ENCODE measurements at regions not wholly inside any gene's neighbourhood (a gene's known extent, or its start where the extent isn't known, plus 50 kb on each side); places are given as distances from the start of the nearest gene placed in this dataset.

GRCh38 chr13:73720216-73720840 lies 413.9 kb downstream of the KLF12 start:
- peak; percentile 71 for DNase-seq (ENCODE audit: low read depth)
- TF ChIP-seq CTCF (IDR thresholded peaks at IDR 0.05; ENCODE audit: insufficient read depth, low read length, severe bottlenecking), result no peak

GRCh38 chr13:73718246-73718645 lies 416.0 kb downstream of the KLF12 start:
- Histone ChIP-seq H3K27me3 (ENCODE audit: control insufficient read depth, insufficient read depth, low read length) (no peaks in the 10 kb centered on the region), H3K36me3 (ENCODE audit: control insufficient read depth, insufficient read depth, low read length) (peaks cover 3% of the 10 kb centered on the region), H3K4me3 (ENCODE audit: low read depth, low read length) (no peak overlapping the region)
- TF ChIP-seq CTCF (IDR thresholded peaks at IDR 0.05; ENCODE audit: insufficient read depth, low read length, severe bottlenecking), result no peak
- FAIRE-seq, result no peak
- no peak for DNase-seq (ENCODE audit: low read depth)

More at GRCh38 chr13:73720216-73720840, 413.9 kb downstream of the KLF12 start:
- no peaks in the 10 kb centered on the region for H3K27me3 ChIP-seq (ENCODE audit: control insufficient read depth, insufficient read depth, low read length)
- H3K36me3 ChIP-seq (ENCODE audit: control insufficient read depth, insufficient read depth, low read length), result no peaks in the 10 kb centered on the region
- no peak overlapping the region for H3K4me3 ChIP-seq (ENCODE audit: low read depth, low read length)
- no peak for FAIRE-seq

DNA sequence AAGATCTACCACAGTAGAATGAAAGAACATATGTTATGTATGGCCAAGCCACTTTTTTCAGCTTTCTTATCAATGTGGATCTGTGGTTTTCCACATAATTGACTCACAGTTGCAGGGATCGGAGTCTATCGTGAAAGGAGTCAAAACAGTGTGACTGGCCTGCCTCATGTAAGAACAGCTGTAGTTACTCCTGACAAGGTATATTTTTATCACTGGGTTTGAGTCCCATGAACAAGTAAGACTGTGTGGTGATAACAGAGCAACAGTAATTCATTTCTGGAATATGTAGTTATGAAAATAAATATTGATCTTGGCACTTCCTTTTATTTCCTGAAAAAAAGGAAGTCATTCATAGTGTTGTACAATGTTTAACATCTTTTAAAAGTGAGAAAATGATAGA lies 416.6 kb downstream of the KLF12 start:
- FAIRE-seq (no peak), DNase-seq (ENCODE audit: low read depth) (peak; percentile 73)
- no peak overlapping the region for H3K4me3 ChIP-seq (ENCODE audit: low read depth, low read length)
- H3K27me3 ChIP-seq (ENCODE audit: control insufficient read depth, insufficient read depth, low read length), result no peaks in the 10 kb centered on the region
- peaks cover 3% of the 10 kb centered on the region for H3K36me3 ChIP-seq (ENCODE audit: control insufficient read depth, insufficient read depth, low read length)
- no peak for TF ChIP-seq CTCF (IDR thresholded peaks at IDR 0.05; ENCODE audit: insufficient read depth, low read length, severe bottlenecking)

DNA sequence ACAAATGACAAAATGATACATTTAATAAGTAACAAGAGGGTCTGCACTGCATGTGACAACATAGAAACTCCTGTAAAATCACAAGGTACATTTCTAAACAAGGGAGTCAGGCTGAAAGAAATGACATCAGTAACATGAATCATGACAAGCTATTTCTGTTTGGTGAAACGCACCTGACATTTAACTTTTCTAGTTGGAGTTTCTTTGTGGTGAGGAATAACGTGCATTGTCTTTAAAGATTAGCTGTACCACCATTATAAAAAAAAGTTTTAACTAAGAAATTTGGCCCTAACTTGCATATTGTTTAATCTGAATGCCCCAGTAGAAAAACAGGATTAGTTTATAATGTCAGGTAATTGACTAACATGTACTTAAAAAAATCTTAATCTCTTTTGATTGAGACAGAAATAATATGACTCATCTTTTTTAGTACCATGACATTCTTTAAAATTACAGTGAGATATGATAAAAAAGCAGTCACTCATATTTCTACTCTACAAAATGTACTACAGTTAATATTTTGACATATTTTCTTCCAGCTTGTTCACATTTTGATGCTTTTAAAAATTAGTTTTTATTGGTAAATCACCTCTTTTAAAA lies 418.2 kb downstream of the KLF12 start:
- H3K36me3 ChIP-seq (ENCODE audit: control insufficient read depth, insufficient read depth, low read length), result peaks cover 3% of the 10 kb centered on the region
- FAIRE-seq (no peak), DNase-seq (ENCODE audit: low read depth) (peak; percentile 82)
- TF ChIP-seq CTCF (IDR thresholded peaks at IDR 0.05; ENCODE audit: insufficient read depth, low read length, severe bottlenecking), result no peak
- H3K4me3 ChIP-seq (ENCODE audit: low read depth, low read length), result no peak overlapping the region
- no peaks in the 10 kb centered on the region for H3K27me3 ChIP-seq (ENCODE audit: control insufficient read depth, insufficient read depth, low read length)

GRCh38 chr13:73715114-73715910 lies 418.9 kb downstream of the KLF12 start:
- DNase-seq (ENCODE audit: low read depth), result peak; percentile 68
- Histone ChIP-seq H3K4me3 (ENCODE audit: low read depth, low read length) (no peak overlapping the region), H3K36me3 (ENCODE audit: control insufficient read depth, insufficient read depth, low read length) (peaks cover 3% of the 10 kb centered on the region), H3K27me3 (ENCODE audit: control insufficient read depth, insufficient read depth, low read length) (no peaks in the 10 kb centered on the region)
- TF ChIP-seq CTCF (IDR thresholded peaks at IDR 0.05; ENCODE audit: insufficient read depth, low read length, severe bottlenecking), result no peak
- FAIRE-seq, result peak; percentile 62
